ENCODE measurements at regions not wholly inside any gene's neighbourhood (a gene's known extent, or its start where the extent isn't known, plus 50 kb on each side); places are given as distances from the start of the nearest gene placed in this dataset.

DNA sequence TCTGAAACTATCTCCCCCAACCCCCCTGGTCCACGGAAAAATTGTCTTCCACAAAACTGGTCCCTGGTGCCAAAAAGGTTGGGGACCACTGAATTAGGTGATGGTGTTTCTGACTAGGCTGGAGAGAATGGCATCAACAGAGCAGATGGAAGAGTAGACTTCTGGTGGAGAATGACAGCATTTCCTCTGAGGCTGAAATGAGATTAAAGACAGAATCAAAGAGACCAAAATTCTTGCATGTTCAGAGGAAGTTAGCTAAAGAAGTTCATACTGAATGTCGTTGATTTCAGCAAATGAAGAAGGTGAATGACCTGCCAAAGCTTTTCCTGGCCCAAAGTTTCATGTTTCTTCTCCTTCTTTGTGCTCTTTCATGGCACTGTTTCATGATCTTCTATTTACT lies 188.2 kb upstream of the RUNX1 start:
- TF ChIP-seq POLR2A (IDR thresholded peaks at IDR 0.05): no peak
- TF ChIP-seq, protein P1, sequence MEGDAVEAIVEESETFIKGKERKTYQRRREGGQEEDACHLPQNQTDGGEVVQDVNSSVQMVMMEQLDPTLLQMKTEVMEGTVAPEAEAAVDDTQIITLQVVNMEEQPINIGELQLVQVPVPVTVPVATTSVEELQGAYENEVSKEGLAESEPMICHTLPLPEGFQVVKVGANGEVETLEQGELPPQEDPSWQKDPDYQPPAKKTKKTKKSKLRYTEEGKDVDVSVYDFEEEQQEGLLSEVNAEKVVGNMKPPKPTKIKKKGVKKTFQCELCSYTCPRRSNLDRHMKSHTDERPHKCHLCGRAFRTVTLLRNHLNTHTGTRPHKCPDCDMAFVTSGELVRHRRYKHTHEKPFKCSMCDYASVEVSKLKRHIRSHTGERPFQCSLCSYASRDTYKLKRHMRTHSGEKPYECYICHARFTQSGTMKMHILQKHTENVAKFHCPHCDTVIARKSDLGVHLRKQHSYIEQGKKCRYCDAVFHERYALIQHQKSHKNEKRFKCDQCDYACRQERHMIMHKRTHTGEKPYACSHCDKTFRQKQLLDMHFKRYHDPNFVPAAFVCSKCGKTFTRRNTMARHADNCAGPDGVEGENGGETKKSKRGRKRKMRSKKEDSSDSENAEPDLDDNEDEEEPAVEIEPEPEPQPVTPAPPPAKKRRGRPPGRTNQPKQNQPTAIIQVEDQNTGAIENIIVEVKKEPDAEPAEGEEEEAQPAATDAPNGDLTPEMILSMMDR (IDR thresholded peaks at IDR 0.05): no peak
